Muscle of back (tissue), 3 donors: ENCODE measurements at regions not wholly inside any gene's neighbourhood (a gene's known extent, or its start where the extent isn't known, plus 50 kb on each side); places are given as distances from the start of the nearest gene placed in this dataset.

Source experiments
- DNase-seq, 3 donors: peaks; one replicate each; pipeline versions ENCODE4 v3.0.0 to v3.0.0-alpha.2; 2013

DNA sequence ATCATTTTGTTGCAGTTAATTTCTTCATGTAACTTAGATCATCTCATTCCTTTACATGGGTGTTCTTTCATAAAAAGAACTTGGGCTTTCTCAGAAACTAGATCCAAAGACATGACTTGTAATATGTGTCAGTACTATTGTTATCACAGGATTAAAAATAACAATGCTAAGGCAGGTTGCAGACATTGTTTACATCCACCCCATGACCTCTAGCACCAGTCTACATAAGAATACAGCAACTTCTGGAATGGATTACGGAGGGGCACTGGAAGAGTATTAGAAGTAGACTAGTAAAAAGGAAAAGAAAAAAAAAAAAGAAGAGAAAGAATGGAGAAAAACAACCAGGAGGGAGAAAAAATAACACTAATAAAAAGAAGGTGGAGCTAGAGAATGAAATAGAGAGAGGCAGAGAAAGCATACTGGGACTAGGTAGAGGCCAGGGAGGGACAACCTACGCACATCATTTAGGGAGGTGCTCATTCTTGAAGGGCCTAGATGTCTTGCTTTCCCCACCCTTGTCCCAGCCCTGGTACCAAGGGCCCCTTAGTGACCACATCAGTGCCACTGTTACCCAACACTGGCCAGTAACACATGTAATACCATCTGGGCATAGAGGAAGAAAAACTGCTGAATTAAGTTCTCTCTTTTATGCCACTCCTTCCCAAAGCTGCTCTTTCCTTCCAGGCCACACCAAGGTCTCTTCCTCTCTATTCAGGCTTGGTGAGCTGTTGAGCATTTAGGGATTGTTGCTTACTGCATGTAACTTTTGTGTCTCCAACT is 70.6 kb upstream of the KLF7 start:
- no peak for DNase-seq

DNA sequence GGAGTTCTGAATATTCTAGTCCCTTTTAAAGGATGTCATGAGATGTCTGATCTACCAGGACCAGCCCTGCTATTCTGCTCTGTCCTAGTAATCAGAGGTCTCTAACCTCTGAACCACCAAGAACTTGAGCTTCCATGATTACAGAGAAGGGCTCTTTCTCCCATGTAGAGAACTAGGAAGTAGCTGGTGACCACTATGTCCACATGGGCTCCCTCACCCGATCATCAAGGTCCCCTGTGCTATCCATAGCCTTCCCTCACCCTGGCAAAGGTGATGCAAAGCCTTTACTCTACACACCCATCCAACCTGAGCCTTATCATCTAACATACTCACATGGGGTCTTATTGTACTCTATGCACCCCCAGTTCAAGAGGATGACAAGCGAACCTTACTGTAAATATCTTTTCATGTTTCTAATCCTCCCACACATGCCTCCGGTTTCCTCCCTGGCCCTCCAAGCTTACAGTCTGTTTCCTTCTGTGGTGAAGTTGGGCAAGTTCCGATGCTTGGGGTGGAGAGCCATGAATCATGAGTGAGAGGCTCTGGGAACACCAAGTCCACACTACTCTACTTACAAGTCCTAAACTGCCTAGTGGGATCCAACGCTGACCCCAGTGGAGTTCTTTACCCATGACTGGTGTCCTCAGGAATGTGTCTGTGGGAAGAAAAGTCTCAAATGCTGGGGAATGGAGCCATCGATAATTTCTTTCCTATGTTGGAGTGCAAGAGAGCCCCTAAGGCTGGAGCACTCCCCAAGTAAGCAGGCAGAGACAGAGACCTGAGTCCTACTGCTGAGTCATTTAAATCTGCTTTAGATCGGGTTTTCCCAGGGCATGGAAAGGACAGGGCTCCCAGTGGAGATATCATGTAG is 73.3 kb upstream of the KLF7 start:
- DNase-seq: peak in 1 of 3 donors; percentile 99

DNA sequence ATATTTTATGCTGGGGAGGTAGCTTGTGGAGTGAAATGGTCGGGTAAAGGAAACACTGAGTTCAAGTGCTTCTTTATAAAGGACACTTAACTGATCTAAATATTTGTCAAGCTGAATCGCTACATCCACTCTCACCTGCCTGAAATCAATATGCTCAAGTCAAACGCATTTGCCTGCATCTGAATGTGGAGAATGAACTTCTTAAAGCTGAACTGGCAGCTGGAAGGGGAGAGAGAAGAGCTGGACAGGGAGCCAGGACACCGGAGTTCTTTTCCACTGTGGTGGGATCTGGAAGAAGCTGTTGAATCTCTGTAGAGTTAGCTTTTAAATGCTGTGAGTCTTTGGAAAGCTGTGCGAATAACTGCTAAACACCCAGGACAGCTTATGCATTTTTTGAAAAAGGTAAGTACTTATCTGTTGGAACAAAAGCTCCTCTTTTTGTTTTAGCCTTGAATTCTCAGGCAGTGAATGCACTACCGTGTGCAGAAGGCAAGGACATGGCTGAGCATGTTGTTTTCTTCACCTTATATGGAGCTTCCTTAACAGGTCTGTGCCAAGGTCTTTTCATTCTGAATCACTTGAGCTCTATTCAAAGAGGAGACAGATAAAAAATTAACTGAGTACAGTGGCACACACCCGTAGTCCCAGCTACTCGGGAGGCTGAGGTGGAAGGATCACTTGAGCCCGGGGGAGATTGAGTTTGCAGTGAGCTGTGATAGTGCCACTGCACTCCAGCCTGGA is 74.2 kb upstream of the KLF7 start:
- DNase-seq: no peak

DNA sequence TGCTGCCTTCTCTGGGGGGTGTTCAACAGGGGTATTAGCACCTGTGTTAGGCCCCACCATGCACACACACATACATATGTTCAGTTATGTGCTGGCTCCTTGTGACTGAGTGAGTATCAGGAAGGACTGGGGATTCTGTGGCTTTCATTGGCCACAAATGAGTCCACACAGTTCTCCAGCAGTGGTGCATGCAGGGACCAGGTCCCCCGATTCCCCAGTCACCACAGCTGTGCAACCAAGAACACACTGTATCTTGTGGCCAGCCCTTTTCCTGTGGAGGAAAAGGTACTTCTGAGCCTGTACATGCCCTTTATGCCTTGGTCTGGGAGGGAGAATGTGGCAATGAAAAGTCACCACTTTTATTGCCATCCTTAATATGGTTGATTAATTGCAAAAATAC is 74.9 kb upstream of the KLF7 start:
- no peak for DNase-seq

DNA sequence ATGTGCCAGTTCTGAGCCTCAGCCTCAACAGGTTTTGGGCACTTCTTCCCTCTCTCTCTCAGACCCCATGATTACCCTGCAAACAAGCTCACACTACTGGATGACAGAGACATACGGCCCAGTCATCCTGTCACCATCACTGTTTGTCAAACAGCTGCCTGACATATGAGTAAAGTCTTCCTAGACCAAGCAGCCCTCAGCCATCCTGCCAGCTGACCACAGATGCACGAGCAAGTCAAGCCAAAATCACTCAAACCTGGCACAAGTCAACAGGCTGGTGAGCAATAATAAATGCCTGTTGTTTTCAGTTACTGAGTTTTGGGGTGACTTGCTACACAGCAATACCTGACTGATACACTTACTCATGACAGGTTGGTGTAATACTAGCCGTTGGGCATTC is 75.5 kb upstream of the KLF7 start:
- DNase-seq: no peak

DNA sequence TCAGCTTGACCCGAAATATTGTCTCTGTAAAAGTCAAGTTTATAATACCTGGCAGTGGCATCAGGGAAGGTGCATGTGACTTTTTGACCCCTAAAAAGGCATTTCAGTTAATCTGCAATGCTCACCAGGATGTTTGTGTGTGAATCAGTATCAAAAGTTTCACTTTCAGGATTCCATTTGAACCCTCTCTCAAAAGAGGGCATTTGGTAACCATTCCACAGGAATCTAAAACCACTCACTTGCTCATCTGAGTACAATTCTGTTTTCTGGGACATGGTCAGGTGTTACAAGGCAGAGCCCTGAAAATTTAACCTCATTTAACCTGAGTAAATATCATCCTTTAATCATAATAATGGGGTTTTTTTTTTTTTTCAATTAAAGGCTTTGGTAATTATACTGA is 77.9 kb upstream of the KLF7 start:
- DNase-seq: no peak

DNA sequence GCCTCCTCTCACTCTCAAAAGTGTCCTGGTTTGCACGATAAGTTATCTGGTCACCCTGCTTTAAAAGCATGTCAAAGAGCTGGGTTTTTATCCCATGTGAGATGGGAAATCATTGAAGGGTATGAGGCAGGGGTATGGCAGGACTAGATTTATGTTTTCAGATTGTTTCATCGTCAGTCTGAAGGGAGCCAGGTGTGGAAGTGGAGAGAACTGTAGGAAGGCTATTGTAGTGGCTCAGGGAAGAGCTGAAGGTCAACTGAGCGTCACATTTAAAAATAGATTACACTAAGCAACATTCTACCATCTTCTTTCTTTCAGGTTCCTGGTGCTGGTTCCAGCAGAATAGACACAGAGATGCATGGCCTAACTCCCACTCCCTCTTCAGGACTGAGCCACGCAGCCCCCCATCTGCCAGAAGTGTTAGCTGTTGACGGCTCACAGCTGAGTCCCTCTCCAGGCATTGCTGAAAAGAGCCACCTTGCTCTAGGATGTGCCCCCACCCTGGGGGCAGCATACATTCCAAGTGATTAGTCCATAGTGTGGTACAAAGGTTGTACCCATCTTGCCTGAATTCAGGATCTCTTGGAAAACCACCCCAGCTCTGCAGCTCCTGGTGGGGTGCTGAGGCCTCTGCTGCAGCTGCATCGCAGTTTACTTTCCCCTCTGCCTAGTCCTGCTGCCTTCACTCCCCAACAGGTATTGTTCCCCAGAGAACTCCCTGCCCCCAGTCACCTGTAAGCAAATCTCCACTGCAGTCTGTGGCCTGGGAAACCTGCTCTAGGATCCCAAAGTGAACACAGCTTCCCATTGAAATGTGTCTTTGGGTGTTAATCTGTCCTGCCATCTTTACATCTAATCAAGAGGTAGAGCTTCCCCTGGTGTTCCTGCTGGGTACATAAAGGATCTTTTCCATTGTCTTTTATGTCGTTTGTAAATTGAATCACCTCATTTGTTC is 79.5 kb upstream of the KLF7 start:
- no peak for DNase-seq

DNA sequence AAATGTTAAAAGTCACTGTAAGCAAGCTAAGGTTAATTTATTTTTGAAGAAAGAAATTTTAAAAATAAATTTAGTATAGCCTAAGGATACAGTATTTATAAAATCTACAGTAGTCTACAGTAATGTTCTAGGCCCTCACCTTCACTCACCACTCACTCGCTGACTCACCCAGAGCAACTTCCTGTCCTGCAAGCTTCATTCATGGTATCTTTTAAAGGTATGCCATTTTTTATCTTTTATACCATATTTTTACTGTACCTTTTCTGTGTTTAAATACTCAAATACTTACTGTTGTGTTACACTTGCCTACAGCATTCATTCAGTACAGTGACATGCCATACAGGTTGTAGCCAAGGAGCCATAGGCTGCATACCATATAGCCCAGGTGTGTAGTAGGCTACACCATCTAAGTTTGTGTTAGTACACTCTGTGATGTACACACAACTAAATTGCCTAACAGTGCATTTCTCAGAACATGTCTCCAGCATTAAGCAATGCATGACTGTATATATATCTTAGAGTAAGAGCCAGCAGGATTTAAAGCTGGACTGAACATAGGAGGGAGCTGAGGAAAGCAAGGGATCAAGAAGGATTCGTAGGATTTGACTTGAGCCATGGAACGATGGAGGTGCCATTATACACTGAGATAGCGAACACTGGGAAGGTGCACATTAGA is 83.1 kb upstream of the KLF7 start:
- DNase-seq: no peak

DNA sequence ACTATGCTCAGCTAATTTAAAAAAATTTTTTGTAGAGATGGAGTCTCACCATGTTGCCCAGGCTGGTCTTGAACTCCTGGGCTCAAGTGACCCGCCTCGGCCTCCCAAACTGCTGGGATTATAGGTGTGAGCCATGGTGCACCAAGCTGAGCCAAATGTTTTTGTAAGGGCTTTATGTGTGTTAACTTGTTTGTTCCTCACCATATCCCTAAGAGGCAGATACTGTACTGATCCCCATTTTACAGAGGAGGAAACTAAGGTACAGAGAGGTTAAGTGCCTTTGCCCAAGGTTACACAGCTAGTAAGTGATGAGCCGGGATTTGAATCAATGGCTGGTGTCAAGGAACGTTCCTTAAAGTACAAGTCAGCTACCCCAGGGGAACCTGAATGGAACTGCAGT is 85.3 kb upstream of the KLF7 start:
- no peak for DNase-seq

DNA sequence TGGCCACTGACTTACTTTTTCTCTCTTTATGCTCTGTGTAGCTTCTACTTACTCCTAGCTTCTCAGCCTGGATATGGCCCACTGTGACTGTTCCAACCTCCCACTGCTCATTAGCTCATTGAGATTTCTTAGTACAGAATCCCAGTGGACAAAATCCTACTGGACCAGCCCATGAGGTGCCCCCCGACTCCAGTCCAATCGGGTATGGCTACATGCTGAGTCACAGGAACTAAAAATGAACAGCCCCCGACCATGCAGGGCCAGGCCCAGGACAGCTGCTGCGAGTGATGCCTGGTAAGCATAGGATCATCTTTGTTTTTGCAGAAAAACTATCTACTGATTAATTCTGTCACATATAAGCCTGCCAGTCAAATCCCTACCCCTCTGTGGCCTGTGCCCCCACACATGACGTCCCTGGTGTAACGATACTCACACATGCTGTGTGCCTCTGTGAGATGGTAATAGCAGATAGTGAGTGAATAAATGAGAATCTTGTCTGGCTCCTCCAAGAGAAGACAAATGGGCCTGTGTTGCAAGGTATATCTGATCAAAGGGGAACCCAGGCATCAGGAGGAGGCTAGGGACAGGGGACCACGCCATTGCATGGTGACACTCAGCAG is 85.9 kb upstream of the KLF7 start:
- DNase-seq: no peak

DNA sequence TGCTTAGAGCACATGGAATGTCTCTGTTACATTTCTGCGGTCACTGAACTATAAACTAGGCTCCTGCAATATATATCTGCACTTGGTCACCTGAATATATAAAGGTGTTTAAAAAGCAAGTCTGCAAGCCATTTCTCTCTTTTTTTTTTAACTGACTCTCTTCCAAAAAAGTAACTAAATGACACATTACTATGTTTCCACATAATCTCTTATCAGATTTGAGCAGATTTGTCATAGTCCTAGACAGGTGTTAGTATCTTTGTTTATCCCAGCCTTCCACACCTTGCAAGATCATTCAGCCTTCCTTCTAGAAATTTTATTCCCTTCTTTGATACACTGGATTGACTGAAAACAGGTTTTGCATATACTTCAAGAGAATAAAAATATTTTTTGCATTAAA is 86.7 kb upstream of the KLF7 start:
- DNase-seq: no peak

DNA sequence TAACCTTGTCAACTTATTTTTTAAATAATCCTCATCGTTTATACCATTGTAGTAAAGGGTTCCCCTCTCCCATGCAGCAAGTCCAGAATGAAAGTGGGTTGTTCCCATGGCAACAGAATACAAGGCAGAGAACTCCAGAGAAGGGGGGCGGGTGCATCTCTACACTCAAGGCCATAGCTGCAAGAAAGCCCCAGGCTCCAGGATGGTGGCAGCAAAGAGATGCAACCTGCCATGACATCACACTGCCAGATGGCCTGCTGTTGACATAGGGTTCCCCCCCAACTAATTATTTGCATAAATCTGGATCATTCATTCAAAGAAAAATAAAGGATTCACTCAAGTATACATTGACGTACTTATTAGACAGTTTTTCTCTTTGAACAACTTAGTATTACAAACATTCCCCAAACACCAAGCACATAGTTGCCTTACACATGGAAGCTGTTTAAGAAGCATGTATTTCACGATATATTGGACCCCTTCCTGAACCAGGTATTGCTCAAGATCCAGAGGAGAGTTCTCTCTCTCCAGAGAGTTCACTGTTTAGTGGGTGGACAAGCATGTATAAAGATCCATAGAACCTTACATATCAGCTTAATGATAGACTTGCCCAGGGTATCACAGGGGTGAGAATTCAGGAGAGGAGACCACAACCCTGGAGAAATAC is 87.4 kb upstream of the KLF7 start:
- no peak for DNase-seq

DNA sequence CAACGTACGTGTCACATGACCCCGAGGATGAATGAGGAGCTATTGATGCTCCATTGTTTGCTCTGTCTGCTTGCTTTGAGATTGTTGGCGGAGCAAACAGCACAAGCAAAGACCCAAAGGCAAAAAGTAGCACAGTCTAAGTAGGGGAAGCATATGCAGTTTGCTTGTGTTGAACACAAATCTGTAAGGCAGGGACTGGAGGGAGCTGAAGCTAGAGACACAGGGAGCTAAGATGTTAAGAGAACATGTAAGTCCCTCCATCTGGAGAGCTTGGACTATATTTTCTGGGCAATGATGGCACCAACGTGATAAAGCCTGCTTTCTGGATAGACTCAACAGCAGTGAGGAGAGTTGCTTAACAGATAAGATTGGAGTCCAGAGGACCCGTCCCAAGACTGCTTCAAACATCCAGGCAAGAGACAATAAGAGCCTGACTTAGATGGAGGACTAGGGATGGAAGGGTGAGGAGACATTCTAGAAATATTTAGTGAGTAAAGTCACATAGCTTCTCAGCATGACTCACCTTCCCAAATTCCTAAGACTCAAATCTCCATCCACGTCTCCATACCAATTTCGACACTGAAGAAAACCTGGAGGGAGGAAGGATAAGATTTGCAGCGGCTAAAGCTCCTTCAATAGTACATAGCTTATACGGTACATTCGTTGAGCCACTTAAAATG is 88.1 kb upstream of the KLF7 start:
- peak in 1 of 3 donors; percentile 95 for DNase-seq

DNA sequence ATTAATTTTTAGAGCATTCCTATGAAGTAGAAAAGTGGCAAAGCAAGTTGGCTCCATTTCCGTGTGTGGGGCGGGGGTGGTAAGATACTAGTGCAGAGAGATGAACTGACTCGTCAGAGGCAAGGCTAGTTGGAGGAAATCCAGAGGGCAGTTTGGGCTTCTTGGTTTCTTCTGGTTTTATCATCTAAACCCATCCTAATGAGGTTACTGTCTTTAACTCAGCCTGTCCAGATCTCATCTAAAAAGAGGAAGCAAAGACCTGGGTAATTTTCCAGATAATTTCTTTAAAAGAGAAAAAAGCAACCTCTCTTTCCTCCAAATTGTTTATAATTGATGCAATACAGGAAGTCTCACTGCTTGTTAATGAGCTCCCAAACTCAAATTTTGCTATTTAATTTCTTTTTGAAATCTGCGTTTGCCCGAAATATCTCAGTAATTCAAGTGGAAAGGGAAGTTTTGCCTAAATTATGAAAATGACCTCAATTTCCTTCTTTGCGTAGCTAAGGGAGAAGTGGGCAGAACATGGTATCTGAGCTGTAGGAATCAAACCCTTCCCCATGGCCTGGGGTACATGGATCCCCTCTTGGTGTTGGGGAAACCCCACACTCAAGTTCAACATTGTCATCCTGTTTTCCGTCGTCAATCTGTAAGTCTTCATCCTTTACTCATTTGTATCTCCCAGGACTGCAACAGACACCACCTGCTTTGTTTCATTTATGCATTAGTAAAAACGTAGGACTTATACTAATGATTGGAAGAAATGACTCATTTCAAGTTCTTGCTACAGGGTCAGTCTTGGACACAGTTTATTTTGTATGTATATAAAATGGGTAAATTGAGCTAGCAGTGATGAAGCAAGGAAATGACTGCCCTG is 89.1 kb upstream of the KLF7 start:
- no peak for DNase-seq

DNA sequence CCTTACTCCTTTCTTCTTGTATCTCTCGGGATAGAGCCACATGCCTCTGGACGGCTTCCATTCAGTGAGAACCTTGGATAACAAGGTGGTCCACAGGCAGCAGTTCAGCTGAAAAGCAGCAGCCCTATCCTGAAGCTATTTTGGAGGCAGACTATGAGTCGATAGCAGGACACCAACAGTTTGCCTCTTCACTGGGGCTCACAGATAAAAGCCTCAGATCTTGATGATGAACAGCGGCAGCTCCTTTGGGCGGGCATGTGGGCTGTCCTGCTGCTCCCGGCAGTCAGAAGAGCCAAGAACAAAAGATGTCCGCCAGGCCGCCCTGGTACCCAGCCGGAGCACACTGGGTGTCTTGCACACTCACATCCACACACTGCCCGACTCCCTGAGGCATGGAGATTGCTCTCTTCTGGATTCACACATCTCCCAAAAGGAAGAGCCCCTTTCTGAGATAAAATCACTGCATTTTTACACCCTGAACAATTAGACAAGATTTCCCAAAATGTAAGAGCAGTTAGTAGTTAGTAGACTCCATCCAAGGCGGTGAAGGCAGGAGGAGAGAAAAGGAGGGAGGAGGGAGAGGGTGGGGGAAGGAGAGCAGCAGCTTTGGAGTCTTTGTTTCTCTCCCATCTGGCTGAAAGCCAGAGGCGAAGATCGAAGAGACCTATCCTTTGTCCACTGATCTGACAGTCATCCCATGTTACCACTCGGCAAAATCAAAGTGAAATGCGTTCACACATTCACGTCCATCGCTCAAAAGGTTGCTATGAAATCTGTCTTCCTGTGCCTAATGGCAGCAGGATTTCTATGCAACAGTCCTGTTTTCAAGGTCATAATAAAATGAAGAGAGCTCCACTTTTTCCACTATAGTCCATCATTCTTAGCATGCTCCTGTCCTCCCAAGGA is 90.1 kb upstream of the KLF7 start:
- no peak for DNase-seq

DNA sequence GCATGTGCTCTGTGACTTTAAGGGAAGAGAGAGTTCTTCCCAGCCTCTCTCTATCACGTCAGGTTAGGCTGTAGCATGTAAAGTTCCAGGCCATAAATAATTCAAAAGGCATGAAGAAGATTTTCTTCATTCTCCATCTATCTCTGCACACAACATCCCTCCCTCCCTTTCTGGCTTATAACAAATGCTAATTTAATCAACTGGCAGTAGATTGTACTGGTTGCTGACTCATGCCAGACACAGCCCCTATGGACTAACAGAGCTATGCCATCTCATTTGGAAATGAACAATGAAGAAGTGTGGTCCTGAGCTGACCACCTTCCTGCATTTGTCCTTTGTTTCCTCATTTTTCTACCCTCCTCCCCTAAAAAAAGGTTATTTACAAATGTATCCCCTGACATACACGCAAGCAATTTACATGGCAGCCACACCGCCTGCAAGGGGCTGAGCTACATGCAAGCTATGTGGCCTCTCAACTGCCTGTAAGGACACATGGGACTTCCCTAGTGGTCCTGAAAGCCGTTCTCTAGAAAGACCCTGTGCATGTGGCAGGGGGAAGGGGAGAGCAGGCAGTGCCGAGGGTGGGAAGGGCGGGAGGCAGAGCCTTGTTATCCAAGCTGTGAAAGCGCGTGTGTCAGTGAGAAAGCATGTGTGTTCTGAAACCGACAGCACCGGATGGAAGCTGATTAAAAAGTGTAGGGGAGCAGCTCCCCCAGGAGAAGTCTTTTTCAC is 90.9 kb upstream of the KLF7 start:
- no peak for DNase-seq
